Ascending aorta (tissue), 2 donors: ENCODE measurements at regions not wholly inside any gene's neighbourhood (a gene's known extent, or its start where the extent isn't known, plus 50 kb on each side); places are given as distances from the start of the nearest gene placed in this dataset.
"Not testable (repeated sequence)": the region's sequence is repeated elsewhere in the genome, so short reads cannot be mapped to it uniquely, and the experiment has no call there.

Source experiments
- DNase-seq, 2 donors: peaks; one replicate each; pipeline ENCODE4 v3.0.0-alpha.2; 2019; ENCODE audit warnings: low spot score in 2 of 2
- H3K27ac ChIP-seq, 2 donors: fragments of 200-600 bp; sonication (generic); one replicate each; pipeline ENCODE4 v1.5.1; 2016 to 2017; ENCODE audit warnings: mild to moderate bottlenecking in 1 of 2
- H3K27me3 ChIP-seq: fragments of 200-600 bp; sonication (generic); one replicate; pipeline ENCODE4 v1.5.1; 2017
- H3K36me3 ChIP-seq, 2 donors: fragments of 200-600 bp; sonication (generic); one replicate each; pipeline ENCODE4 v1.5.1; 2016
- H3K4me1 ChIP-seq, 2 donors: fragments of 200-600 bp; sonication (generic); one replicate each; pipeline ENCODE4 v1.5.1; 2016 to 2017; ENCODE audit warnings: mild to moderate bottlenecking in 1 of 2
- H3K4me3 ChIP-seq, 2 donors: fragments of 200-600 bp; sonication (generic); one replicate each; pipeline ENCODE4 v1.5.1; 2016 to 2017; ENCODE audit warnings: mild to moderate bottlenecking in 1 of 2
- H3K9me3 ChIP-seq, 2 donors: fragments of 200-600 bp; sonication (generic); one replicate each; pipeline ENCODE4 v1.5.1; 2016
- CTCF ChIP-seq, 3 experiments: fragments of 200-600 bp in 2 of 3; fragments of 450-650 bp in 1 of 3; sonication (generic) in 2 of 3; IDR thresholded peaks; one replicate each; pipeline ENCODE4 v1.5.1; 2016 to 2019; ENCODE audit warnings: antibody characterized with exemption in 3 of 3, mild to moderate bottlenecking in 1 of 3, moderate library complexity in 1 of 3
- intact Hi-C: fragments of 100-400 bp; cut with DNase I; formaldehyde crosslinking; loops from one replicate; pipeline ENCODE4 v1.15.1; 2023

GRCh38 chr2:33704406-33704855 is 105.3 kb upstream of the FAM98A start:
- no peak for TF ChIP-seq CTCF (IDR thresholded peaks at IDR 0.05)
- Histone ChIP-seq H3K4me3 (no peak overlapping the region), H3K27ac (no peak overlapping the region), H3K4me1 (no peaks in the 10 kb centered on the region), H3K27me3 (no peaks in the 10 kb centered on the region), H3K36me3 (no peaks in the 10 kb centered on the region), H3K9me3 (no peaks in the 10 kb centered on the region)
- DNase-seq: no peak
- intact Hi-C loops: no loop called here

- intact Hi-C loops: no loop called here
- Histone ChIP-seq H3K4me3 (no peak overlapping the region), H3K36me3 (no peaks in the 10 kb centered on the region), H3K27me3 (no peaks in the 10 kb centered on the region), H3K9me3 (no peaks in the 10 kb centered on the region), H3K4me1 (no peaks in the 10 kb centered on the region), H3K27ac (no peak overlapping the region)
- no peak for TF ChIP-seq CTCF (IDR thresholded peaks at IDR 0.05)
- DNase-seq: no peak
Observed at GRCh38 chr2:33696234-33696633, 97.1 kb upstream of the FAM98A start.

GRCh38 chr2:33694904-33695303 is 95.8 kb upstream of the FAM98A start:
- H3K4me1 ChIP-seq: no peaks in the 10 kb centered on the region
- DNase-seq: no peak
- intact Hi-C loops: no loop called here

GRCh38 chr2:33690686-33691085 is 91.6 kb upstream of the FAM98A start:
- intact Hi-C loops, H3K4me3 ChIP-seq, DNase-seq, H3K36me3 ChIP-seq, H3K4me1 ChIP-seq, H3K27ac ChIP-seq, H3K27me3 ChIP-seq: not testable (repeated sequence)
- H3K9me3 ChIP-seq: peaks cover 9 to 20% of the 10 kb centered on the region in 2 donors

More at GRCh38 chr2:33694904-33695303, 95.8 kb upstream of the FAM98A start:
- Histone ChIP-seq H3K9me3 (no peaks in the 10 kb centered on the region), H3K36me3 (no peaks in the 10 kb centered on the region), H3K4me3 (no peak overlapping the region), H3K27me3 (no peaks in the 10 kb centered on the region), H3K27ac (no peak overlapping the region)
- no peak for TF ChIP-seq CTCF (IDR thresholded peaks at IDR 0.05)

GRCh38 chr2:33681364-33681757 is 82.3 kb upstream of the FAM98A start:
- Histone ChIP-seq H3K4me1 (no peaks in the 10 kb centered on the region), H3K9me3 (peaks cover 0 to 5% of the 10 kb centered on the region in 2 donors), H3K36me3 (no peaks in the 10 kb centered on the region), H3K27me3 (no peaks in the 10 kb centered on the region), H3K4me3 (no peak overlapping the region), H3K27ac (no peak overlapping the region)
- DNase-seq: no peak
- TF ChIP-seq CTCF (IDR thresholded peaks at IDR 0.05): no peak
- intact Hi-C loops: no loop called here

- no peak overlapping the region for H3K27ac ChIP-seq
- no peaks in the 10 kb centered on the region for H3K36me3 ChIP-seq
- TF ChIP-seq CTCF (IDR thresholded peaks at IDR 0.05): no peak
- H3K4me3 ChIP-seq: no peak overlapping the region
- H3K9me3 ChIP-seq: peaks cover 0 to 5% of the 10 kb centered on the region in 2 donors
- no peak for DNase-seq
- no peaks in the 10 kb centered on the region for H3K4me1 ChIP-seq
- no peaks in the 10 kb centered on the region for H3K27me3 ChIP-seq
- intact Hi-C loops: no loop called here
Observed at GRCh38 chr2:33680644-33681363, 81.7 kb upstream of the FAM98A start.
